Astrocyte of the cerebellum (primary cell): ENCODE measurements at regions not wholly inside any gene's neighbourhood (a gene's known extent, or its start where the extent isn't known, plus 50 kb on each side); places are given as distances from the start of the nearest gene placed in this dataset.

Experiments used
- DNase-seq: peaks from one replicate; pipeline ENCODE4 v3.0.0-alpha.2; 2011; ENCODE audit warnings: low read depth
- H3K4me3 ChIP-seq: 2 replicates; pipeline ENCODE4 v1.5.1; 2011; ENCODE audit warnings: mild to moderate bottlenecking, low read depth, low read length, moderate library complexity
- in situ Hi-C: cut with HindIII; loops from 2 replicates; pipeline ENCODE4 v1.10.0; 2017; ENCODE audit warnings: low sequenced_read_pairs
- TF ChIP-seq, protein P1 (sequence below): IDR thresholded peaks from 2 replicates; pipeline ENCODE4 v1.5.1; 2012; ENCODE audit warnings: low read length, low read depth, moderate library complexity, mild to moderate bottlenecking; ENCODE audit errors: missing control alignments

DNA sequence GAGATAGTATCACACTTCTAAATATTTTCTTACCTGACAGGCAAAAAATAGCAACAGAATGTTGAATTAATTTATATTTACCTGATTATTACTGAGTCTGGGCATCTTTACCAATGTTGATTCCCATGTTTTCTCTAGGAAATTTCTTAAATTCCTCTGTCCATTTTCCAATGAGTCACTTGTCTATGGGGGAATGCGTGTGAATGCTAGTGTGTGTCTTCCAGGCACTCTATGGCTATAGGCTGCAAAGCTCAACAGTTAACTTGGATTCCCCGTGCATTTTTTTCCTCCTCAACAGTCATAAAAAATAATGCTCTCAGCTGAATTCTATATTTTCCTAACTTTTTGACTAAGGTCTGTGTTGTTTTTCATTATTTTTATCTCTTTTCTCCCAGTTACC, 1385.8 kb upstream of the FLRT2 start:
- DNase-seq = no peak
- TF ChIP-seq, protein P1, sequence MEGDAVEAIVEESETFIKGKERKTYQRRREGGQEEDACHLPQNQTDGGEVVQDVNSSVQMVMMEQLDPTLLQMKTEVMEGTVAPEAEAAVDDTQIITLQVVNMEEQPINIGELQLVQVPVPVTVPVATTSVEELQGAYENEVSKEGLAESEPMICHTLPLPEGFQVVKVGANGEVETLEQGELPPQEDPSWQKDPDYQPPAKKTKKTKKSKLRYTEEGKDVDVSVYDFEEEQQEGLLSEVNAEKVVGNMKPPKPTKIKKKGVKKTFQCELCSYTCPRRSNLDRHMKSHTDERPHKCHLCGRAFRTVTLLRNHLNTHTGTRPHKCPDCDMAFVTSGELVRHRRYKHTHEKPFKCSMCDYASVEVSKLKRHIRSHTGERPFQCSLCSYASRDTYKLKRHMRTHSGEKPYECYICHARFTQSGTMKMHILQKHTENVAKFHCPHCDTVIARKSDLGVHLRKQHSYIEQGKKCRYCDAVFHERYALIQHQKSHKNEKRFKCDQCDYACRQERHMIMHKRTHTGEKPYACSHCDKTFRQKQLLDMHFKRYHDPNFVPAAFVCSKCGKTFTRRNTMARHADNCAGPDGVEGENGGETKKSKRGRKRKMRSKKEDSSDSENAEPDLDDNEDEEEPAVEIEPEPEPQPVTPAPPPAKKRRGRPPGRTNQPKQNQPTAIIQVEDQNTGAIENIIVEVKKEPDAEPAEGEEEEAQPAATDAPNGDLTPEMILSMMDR = no peak
- H3K4me3 ChIP-seq = no peak overlapping the region
- in situ Hi-C loops = no loop called here

- in situ Hi-C loops = no loop called here
- TF ChIP-seq, protein P1 = no peak
- DNase-seq = no peak
- no peak overlapping the region for H3K4me3 ChIP-seq
Measured at GRCh38 chr14:84152452-84152851, 1377.5 kb upstream of the FLRT2 start.

GRCh38 chr14:84162633-84163032, 1367.3 kb upstream of the FLRT2 start:
- in situ Hi-C loops = no loop called here
- no peak overlapping the region for H3K4me3 ChIP-seq
- TF ChIP-seq, protein P1 = no peak
- DNase-seq = no peak

- in situ Hi-C loops = no loop called here
- H3K4me3 ChIP-seq = no peak overlapping the region
- DNase-seq = no peak
- TF ChIP-seq, protein P1 = no peak
Measured at GRCh38 chr14:84167026-84167425, 1362.9 kb upstream of the FLRT2 start.

- no peak for DNase-seq
- TF ChIP-seq, protein P1 = no peak
- in situ Hi-C loops = no loop called here
- H3K4me3 ChIP-seq = no peak overlapping the region
Measured at GRCh38 chr14:84180336-84180735, 1349.6 kb upstream of the FLRT2 start.

- H3K4me3 ChIP-seq = no peak overlapping the region
- in situ Hi-C loops = no loop called here
- no peak for DNase-seq
- TF ChIP-seq, protein P1 = no peak
Measured at GRCh38 chr14:84181072-84181471, 1348.9 kb upstream of the FLRT2 start.

DNA sequence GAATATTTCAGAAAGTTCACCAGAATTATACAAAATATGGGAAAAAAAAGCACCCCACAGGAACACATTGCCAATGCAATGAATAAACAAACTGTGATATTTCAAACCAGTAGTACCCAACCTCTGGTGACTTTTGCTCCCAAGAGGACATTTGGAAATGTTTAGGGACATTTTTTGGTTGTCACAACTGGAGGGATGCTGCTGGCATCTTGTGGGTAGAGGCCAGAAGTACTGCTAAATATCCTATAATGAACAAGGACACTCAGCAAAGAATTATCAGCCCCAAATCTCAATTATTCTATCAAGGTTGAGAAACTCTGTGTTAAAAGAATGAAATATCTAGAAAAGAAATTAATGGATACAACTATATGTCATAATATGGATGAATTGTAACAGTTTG, 1334.4 kb upstream of the FLRT2 start:
- TF ChIP-seq, protein P1 = no peak
- H3K4me3 ChIP-seq = no peak overlapping the region
- in situ Hi-C loops = no loop called here
- no peak for DNase-seq
